IMR-90 (cell line): ENCODE measurements at regions not wholly inside any gene's neighbourhood (a gene's known extent, or its start where the extent isn't known, plus 50 kb on each side); places are given as distances from the start of the nearest gene placed in this dataset.

Experiments used
- ATAC-seq: fragments of 200-7000 bp; cut with Tn5 transposase; 2 replicates; pipeline ENCODE4 v1.9.1; 2020; ENCODE audit warnings: low read depth, mild to moderate bottlenecking, moderate library complexity
- BruUV-seq: library from RNA; stranded (reverse); fragments of 400-500 nt; replicated peaks from 2 replicates; lab custom pipeline; 2021; lab: Mats Ljungman, UMichigan
- CTCF ChIA-PET: fragments of 300-600 bp; formaldehyde crosslinking; extraction: SDS; loops from one replicate; lab custom pipeline; 2021; ENCODE audit warnings: antibody characterized with exemption; lab: Yijun Ruan, JAX
- POLR2A ChIA-PET: fragments of 300-600 bp; sonication (Branson Sonifier 250); formaldehyde crosslinking; loops from one replicate; lab custom pipeline; 2022; ENCODE audit warnings: antibody characterized with exemption; ENCODE audit not compliant: unreplicated experiment; lab: Charles Lee
- DNase-seq: peaks from one replicate; pipeline ENCODE4 v3.0.0; 2013
- H2AFZ ChIP-seq: replicated peaks from 2 replicates; pipeline ENCODE3; 2013; ENCODE audit warnings: low read length, mild to moderate bottlenecking; ENCODE audit not compliant: poor library complexity
- H2AK5ac ChIP-seq: 2 replicates; pipeline ENCODE4 v1.6.1; 2013; ENCODE audit warnings: low read depth, low read length, inconsistent platforms
- H2AK9ac ChIP-seq: replicated peaks from 2 replicates; pipeline ENCODE3; 2013; ENCODE audit warnings: mild to moderate bottlenecking, low read depth, low read length, moderate library complexity; ENCODE audit not compliant: poor library complexity
- H2BK120ac ChIP-seq: 2 replicates; pipeline ENCODE4 v1.6.1; 2013; ENCODE audit warnings: low read depth, low read length, inconsistent platforms
- H2BK15ac ChIP-seq: 3 replicates; pipeline ENCODE4 v1.6.1; 2013; ENCODE audit warnings: low read depth, low read length, inconsistent platforms
- H2BK20ac ChIP-seq: 2 replicates; pipeline ENCODE4 v1.6.1; 2013; ENCODE audit warnings: low read depth, mild to moderate bottlenecking, inconsistent platforms, low read length, moderate library complexity
- H2BK5ac ChIP-seq: 2 replicates; pipeline ENCODE4 v1.6.1; 2013; ENCODE audit warnings: mild to moderate bottlenecking, low read depth, low read length, inconsistent platforms; ENCODE audit not compliant: poor library complexity, severe bottlenecking
- H3K14ac ChIP-seq: replicated peaks from 2 replicates; pipeline ENCODE4 v1.6.1; 2013; ENCODE audit warnings: low read depth, low read length, inconsistent platforms
- H3K18ac ChIP-seq: 2 replicates; pipeline ENCODE4 v1.6.1; 2013; ENCODE audit warnings: low read depth, low read length, control low read depth
- H3K23ac ChIP-seq: 2 replicates; pipeline ENCODE4 v1.6.1; 2013; ENCODE audit warnings: low read depth, low read length, inconsistent platforms
- H3K27ac ChIP-seq: 2 replicates; pipeline ENCODE4 v1.5.1; 2013; ENCODE audit warnings: mild to moderate bottlenecking, control low read depth, low read length; ENCODE audit not compliant: insufficient read depth
- H3K27me3 ChIP-seq: 2 replicates; pipeline ENCODE4 v1.6.1; 2013; ENCODE audit warnings: low read length; ENCODE audit not compliant: control insufficient read depth, insufficient read depth
- H3K36me3 ChIP-seq: 2 replicates; pipeline ENCODE4 v1.6.1; 2013; ENCODE audit warnings: low read length, mixed read lengths; ENCODE audit not compliant: control insufficient read depth, insufficient read depth
- H3K4ac ChIP-seq: 2 replicates; pipeline ENCODE4 v1.6.1; 2013; ENCODE audit warnings: low read depth, low read length, inconsistent platforms
- H3K4me1 ChIP-seq: 2 replicates; pipeline ENCODE4 v1.6.1; 2013; ENCODE audit warnings: low read length, mixed read lengths; ENCODE audit not compliant: control insufficient read depth, insufficient read depth
- H3K4me2 ChIP-seq: 2 replicates; pipeline ENCODE4 v1.6.1; 2013; ENCODE audit warnings: low read depth, mild to moderate bottlenecking, control low read depth, low read length, moderate library complexity
- H3K4me3 ChIP-seq: 2 replicates; pipeline ENCODE4 v1.5.1; 2013; ENCODE audit warnings: low read depth, mild to moderate bottlenecking, control low read depth, low read length, moderate library complexity; ENCODE audit not compliant: insufficient read depth
- H3K56ac ChIP-seq: 2 replicates; pipeline ENCODE4 v1.6.1; 2013; ENCODE audit warnings: low read length, inconsistent platforms; ENCODE audit not compliant: insufficient read depth; ENCODE audit errors: extremely low read depth
- H3K79me1 ChIP-seq, 2 experiments: 2 replicates each; pipeline ENCODE4 v1.6.1; 2013; ENCODE audit warnings: low read length in 2 of 2, inconsistent platforms in 1 of 2, low read depth in 1 of 2
- H3K9ac ChIP-seq: 2 replicates; pipeline ENCODE4 v1.6.1; 2013; ENCODE audit warnings: low read depth, low read length, control low read depth
- H3K9me1 ChIP-seq: 2 replicates; pipeline ENCODE4 v1.6.1; 2013; ENCODE audit warnings: low read length, inconsistent platforms; ENCODE audit not compliant: insufficient read depth
- H3K9me3 ChIP-seq: 2 replicates; pipeline ENCODE4 v1.6.1; 2013; ENCODE audit warnings: low read length; ENCODE audit not compliant: control insufficient read depth, insufficient read depth
- H4K20me1 ChIP-seq: 2 replicates; pipeline ENCODE4 v1.6.1; 2013; ENCODE audit warnings: low read length, inconsistent platforms; ENCODE audit not compliant: insufficient read depth
- H4K5ac ChIP-seq: 2 replicates; pipeline ENCODE4 v1.6.1; 2013; ENCODE audit warnings: mild to moderate bottlenecking, low read depth, low read length, control low read depth
- H4K8ac ChIP-seq, 2 experiments: 2 replicates each; pipeline ENCODE4 v1.6.1; 2013; ENCODE audit warnings: low read depth in 2 of 2, low read length in 2 of 2, control low read depth in 1 of 2, inconsistent platforms in 1 of 2
- H4K91ac ChIP-seq: 2 replicates; pipeline ENCODE4 v1.6.1; 2013; ENCODE audit warnings: low read depth, low read length, inconsistent platforms; ENCODE audit not compliant: insufficient read depth
- RFX5 ChIP-seq: IDR thresholded peaks from 2 replicates; pipeline ENCODE4 v1.8.0; 2012; ENCODE audit warnings: low read depth, mild to moderate bottlenecking, low read length, moderate library complexity
- WGBS, 2 experiments: methylation state at CpG; one replicate each; pipeline versions ENCODE4 v1.1.5 to v1.1.7; 2013; ENCODE audit warnings: missing lambda C conversion rate in 2 of 2; ENCODE audit not compliant: insufficient read length in 1 of 2; ENCODE audit errors: extremely low coverage in 2 of 2; 5-methylcytosine and 5-hydroxymethylcytosine counted together
- dilution Hi-C: fragments of 300-500 bp; cut with HindIII; formaldehyde crosslinking; loops from one replicate; pipeline ENCODE4 v1.14.3; 2018; ENCODE audit warnings: low sequenced_read_pairs; ENCODE audit not compliant: unreplicated experiment
- in situ Hi-C: fragments of 300-500 bp; cut with MboI; formaldehyde crosslinking; loops from 3 replicates; pipeline ENCODE4 v1.14.3; 2019; ENCODE audit warnings: low sequenced_read_pairs, inconsistent platforms, mixed read lengths
- intact Hi-C: fragments of 100-400 bp; cut with micrococcal nuclease; formaldehyde crosslinking; loops from 2 replicates; pipeline ENCODE4 v1.10.0; 2022

- intact Hi-C loops (no loop called here), in situ Hi-C loops (no loop called here), dilution Hi-C loops (no loop called here)
- no peak overlapping the region for H2BK20ac ChIP-seq
- no peak overlapping the region for H3K56ac ChIP-seq
- H3K4ac ChIP-seq: no peak overlapping the region
- no peak overlapping the region for H3K27ac ChIP-seq
- H3K4me3 ChIP-seq: no peak overlapping the region
- no peaks in the 10 kb centered on the region for H3K27me3 ChIP-seq
- no peaks in the 10 kb centered on the region for H3K4me1 ChIP-seq
- no peaks in the 10 kb centered on the region for H3K9me1 ChIP-seq
- H3K79me1 ChIP-seq: no peaks in the 10 kb centered on the region
- no peak overlapping the region for H2BK120ac ChIP-seq
- no peaks in the 10 kb centered on the region for H3K36me3 ChIP-seq
- no peak overlapping the region for H3K4me2 ChIP-seq
- no peak for TF ChIP-seq RFX5
- no peak overlapping the region for H2AK5ac ChIP-seq
- no CpG with 5 or more reads among the region's 1 CpG for WGBS, 2 experiments
- no peak overlapping the region for H3K23ac ChIP-seq
- H2AFZ ChIP-seq: no peak overlapping the region
- no peak overlapping the region for H2AK9ac ChIP-seq
- no peak overlapping the region for H4K5ac ChIP-seq
- H3K9me3 ChIP-seq: peaks cover 5% of the 10 kb centered on the region
- no peaks in the 10 kb centered on the region for H4K20me1 ChIP-seq
- no peak overlapping the region for H4K91ac ChIP-seq
- CTCF ChIA-PET: no interaction called here
- H2BK15ac ChIP-seq: no peak overlapping the region
- H3K9ac ChIP-seq: no peak overlapping the region
- no peak overlapping the region for H3K18ac ChIP-seq
- POLR2A ChIA-PET: no interaction called here
- BruUV-seq: no TSS peak
- H3K14ac ChIP-seq: no peak overlapping the region
- no peak for ATAC-seq
- H2BK5ac ChIP-seq: no peak overlapping the region
- DNase-seq: no peak
- no peak overlapping the region for H4K8ac ChIP-seq
Measured at GRCh38 chr6:67127041-67127440, 1420.0 kb upstream of the EYS start.
